Kidney (tissue), 13 donors: ENCODE measurements at regions not wholly inside any gene's neighbourhood (a gene's known extent, or its start where the extent isn't known, plus 50 kb on each side); places are given as distances from the start of the nearest gene placed in this dataset.

Experiments used
- DNase-seq, 5 donors: peaks; one replicate each; pipeline ENCODE4 v3.0.0-alpha.2; 2013 to 2020
- FAIRE-seq: peaks from 2 replicates; lab custom pipeline; 2012; peaks lifted over from hg19 to GRCh38; lab: Jason Lieb, UNC
- H3K27ac ChIP-seq, 2 donors: one replicate each; pipeline ENCODE4 v1.7.0; 2013; ENCODE audit warnings: low read depth in 2 of 2, low read length in 2 of 2, inconsistent platforms in 1 of 2
- H3K27me3 ChIP-seq: one replicate; pipeline ENCODE4 v1.7.1; 2013; ENCODE audit warnings: low read length, inconsistent platforms; ENCODE audit not compliant: control insufficient read depth, insufficient read depth
- H3K36me3 ChIP-seq, 3 donors: one replicate each; pipeline versions ENCODE4 v1.7.0 to v1.7.1; 2013; ENCODE audit warnings: low read length in 3 of 3, control low read depth in 1 of 3, inconsistent platforms in 1 of 3; ENCODE audit not compliant: insufficient read depth in 3 of 3, control insufficient read depth in 2 of 3
- H3K4me1 ChIP-seq, 3 donors: one replicate each; pipeline versions ENCODE4 v1.7.0 to v1.7.1; 2013; ENCODE audit warnings: low read length in 3 of 3, inconsistent platforms in 1 of 3, low read depth in 1 of 3; ENCODE audit not compliant: control insufficient read depth in 2 of 3, insufficient read depth in 2 of 3
- H3K4me3 ChIP-seq, 3 donors: one replicate each; pipeline versions ENCODE4 v1.7.0 to v1.8.1; 2013; ENCODE audit warnings: low read length in 3 of 3, control low read depth in 1 of 3, inconsistent platforms in 1 of 3
- H3K9ac ChIP-seq, 3 donors: one replicate each; pipeline versions ENCODE4 v1.7.0 to v1.7.1; 2013; ENCODE audit warnings: low read length in 3 of 3, control low read depth in 1 of 3, inconsistent platforms in 1 of 3
- H3K9me3 ChIP-seq, 3 donors: one replicate each; pipeline versions ENCODE4 v1.7.0 to v1.7.1; 2013; ENCODE audit warnings: low read length in 3 of 3, control low read depth in 1 of 3, inconsistent platforms in 1 of 3; ENCODE audit not compliant: control insufficient read depth in 2 of 3, insufficient read depth in 1 of 3
- CTCF ChIP-seq: IDR thresholded peaks from 3 replicates; pipeline ENCODE4 v1.5.1; 2012; ENCODE audit warnings: mild to moderate bottlenecking, moderate library complexity, borderline replicate concordance; ENCODE audit not compliant: insufficient read depth; ENCODE audit errors: extremely low read depth
- intact Hi-C: fragments of 100-400 bp; cut with DNase I; formaldehyde crosslinking; loops from one replicate; pipeline ENCODE4 v1.11.1; 2022
- donor health status: control.
- donor health status: control.
- donor health status: control.
- donor health status: control.
- donor health status: control.
- donor health status: DM: yes; HTN: yes; CAD: no.
- donor health status: Normal renal cell carcinoma (clear cell type).

- H3K4me1 ChIP-seq, result no peaks in the 10 kb centered on the region
- no peak overlapping the region for H3K27ac ChIP-seq
- H3K4me3 ChIP-seq, result no peak overlapping the region
- H3K36me3 ChIP-seq, result no peaks in the 10 kb centered on the region
- intact Hi-C loops, result no loop called here
- no peaks in the 10 kb centered on the region for H3K9me3 ChIP-seq
- FAIRE-seq (no peak), DNase-seq (no peak)
- H3K9ac ChIP-seq, result no peak overlapping the region
- no peaks in the 10 kb centered on the region for H3K27me3 ChIP-seq
- no peak for TF ChIP-seq CTCF
Measured at GRCh38 chr2:153808679-153809078, 63.0 kb upstream of the GALNT13 start.

- TF ChIP-seq CTCF, result no peak
- intact Hi-C loops, result no loop called here
- no peaks in the 10 kb centered on the region for H3K27me3 ChIP-seq
- no peaks in the 10 kb centered on the region for H3K4me1 ChIP-seq
- H3K9ac ChIP-seq, result no peak overlapping the region
- no peak overlapping the region for H3K27ac ChIP-seq
- H3K36me3 ChIP-seq, result no peaks in the 10 kb centered on the region
- no peak for FAIRE-seq
- H3K4me3 ChIP-seq, result no peak overlapping the region
- no peak for DNase-seq
- no peaks in the 10 kb centered on the region for H3K9me3 ChIP-seq
Measured at GRCh38 chr2:153811516-153811915, 60.2 kb upstream of the GALNT13 start.

GRCh38 chr2:153812632-153813031, 59.1 kb upstream of the GALNT13 start:
- Histone ChIP-seq H3K4me3 (no peak overlapping the region), H3K27me3 (no peaks in the 10 kb centered on the region), H3K9me3 (peaks cover 0 to 3% (median 0%) of the 10 kb centered on the region in 3 donors), H3K36me3 (no peaks in the 10 kb centered on the region), H3K9ac (no peak overlapping the region), H3K27ac (no peak overlapping the region), H3K4me1 (no peaks in the 10 kb centered on the region)
- TF ChIP-seq CTCF, result no peak
- intact Hi-C loops, result no loop called here
- DNase-seq (no peak), FAIRE-seq (no peak)

- Histone ChIP-seq H3K4me3 (no peak overlapping the region), H3K27ac (no peak overlapping the region), H3K9me3 (peaks cover 0 to 3% (median 0%) of the 10 kb centered on the region in 3 donors), H3K4me1 (no peaks in the 10 kb centered on the region), H3K36me3 (no peaks in the 10 kb centered on the region), H3K27me3 (no peaks in the 10 kb centered on the region), H3K9ac (no peak overlapping the region)
- DNase-seq, result peak in 1 of 5 donors; percentile 35
- no peak for TF ChIP-seq CTCF
- FAIRE-seq, result no peak
- intact Hi-C loops, result no loop called here
Measured at GRCh38 chr2:153818242-153818641, 53.5 kb upstream of the GALNT13 start.
